ENCODE measurements at regions not wholly inside any gene's neighbourhood (a gene's known extent, or its start where the extent isn't known, plus 50 kb on each side); places are given as distances from the start of the nearest gene placed in this dataset.

DNA sequence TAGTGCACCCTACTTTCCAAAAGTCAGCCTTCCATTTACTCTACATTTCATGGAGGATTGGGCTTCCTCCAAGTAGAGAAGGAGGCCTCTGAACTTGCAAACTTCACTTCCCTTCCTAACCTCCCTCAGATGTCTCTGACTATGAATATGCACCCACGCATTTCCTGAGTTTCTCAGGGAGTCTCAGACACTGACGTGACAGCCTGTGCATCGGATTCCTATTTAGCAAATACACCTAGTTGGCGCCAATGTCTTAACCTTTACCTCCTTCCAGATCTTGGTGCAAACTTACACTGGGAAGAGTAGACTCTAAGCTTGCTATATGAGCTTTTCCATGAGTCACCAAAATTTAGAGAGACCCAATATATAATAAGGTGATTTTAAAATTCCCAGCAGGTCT lies 920.1 kb upstream of the AUTS2 start:
- Histone ChIP-seq H3K4me3 (ENCODE audit: insufficient read depth, low read depth, low read length) (no peak overlapping the region), H3K18ac (ENCODE audit: low read depth, low read length) (no peak overlapping the region), H2BK120ac (ENCODE audit: low read depth, low read length) (no peak overlapping the region), H3K36me3 (ENCODE audit: control insufficient read depth, insufficient read depth, low read length) (no peaks in the 10 kb centered on the region), H3K4ac (ENCODE audit: low read depth, low read length) (no peak overlapping the region), H3K14ac (replicated peaks; ENCODE audit: low read depth, low read length) (no peak overlapping the region), H4K5ac (ENCODE audit: low read depth, low read length) (no peak overlapping the region), H3K9me1 (ENCODE audit: insufficient read depth, low read length) (no peaks in the 10 kb centered on the region), H2BK5ac (ENCODE audit: low read depth, low read length, poor library complexity, severe bottlenecking) (no peak overlapping the region), H3K27me3 (ENCODE audit: control insufficient read depth, insufficient read depth, low read length) (no peaks in the 10 kb centered on the region), H4K20me1 (ENCODE audit: insufficient read depth, low read length) (no peaks in the 10 kb centered on the region), H3K56ac (ENCODE audit: extremely low read depth, insufficient read depth, low read length) (no peak overlapping the region), H4K8ac (ENCODE audit: low read depth in 2 of 2, low read length in 2 of 2) (no peak overlapping the region), H2BK15ac (ENCODE audit: low read depth, low read length) (no peak overlapping the region), H3K23ac (ENCODE audit: low read depth, low read length) (no peak overlapping the region), H2AFZ (replicated peaks; ENCODE audit: low read length, poor library complexity) (no peak overlapping the region), H3K9me3 (ENCODE audit: control insufficient read depth, insufficient read depth, low read length) (peaks cover 4% of the 10 kb centered on the region; the same call in 1 of the 2 replicates), H3K4me2 (ENCODE audit: low read depth, low read length) (no peak overlapping the region), H2AK5ac (ENCODE audit: low read depth, low read length) (no peak overlapping the region), H4K91ac (ENCODE audit: insufficient read depth, low read depth, low read length) (no peak overlapping the region), H2AK9ac (replicated peaks; ENCODE audit: low read depth, low read length, poor library complexity) (no peak overlapping the region), H3K4me1 (ENCODE audit: control insufficient read depth, insufficient read depth, low read length) (no peaks in the 10 kb centered on the region), H3K79me1 (ENCODE audit: low read depth in 1 of 2, low read length in 2 of 2) (no peaks in the 10 kb centered on the region), H2BK20ac (ENCODE audit: low read depth, low read length) (no peak overlapping the region), H3K9ac (ENCODE audit: low read depth, low read length) (no peak overlapping the region), H3K27ac (ENCODE audit: insufficient read depth, low read length) (no peak overlapping the region)
- dilution Hi-C loops (cut with HindIII; ENCODE audit: low sequenced_read_pairs, unreplicated experiment) (no loop called here), in situ Hi-C loops (cut with MboI; ENCODE audit: low sequenced_read_pairs) (no loop called here), intact Hi-C loops (cut with micrococcal nuclease) (no loop called here)
- BruUV-seq (replicated peaks) = no TSS peak
- ChIA-PET POLR2A (ENCODE audit: unreplicated experiment) (interaction anchor here (0.6 kb wide), 1 partner anchor 412 kb away, joined by 3 read pairs; no protein-coding TSS in a partner anchor), CTCF (no interaction called here)
- TF ChIP-seq FOS (IDR thresholded peaks at IDR 0.05; ENCODE audit: low read depth, low read length) (no peak), CEBPB (IDR thresholded peaks at IDR 0.05; ENCODE audit: low read depth, low read length) (no peak), MAFK (IDR thresholded peaks at IDR 0.05; ENCODE audit: low read depth, low read length) (no peak), NFE2L2 (IDR thresholded peaks at IDR 0.05; ENCODE audit: low read depth, low read length) (no peak), MAZ (IDR thresholded peaks at IDR 0.05; ENCODE audit: borderline replicate concordance, low read depth, low read length) (no peak)
- 80% methylated on average over 3 of the region's 4 CpGs; no CpG with 5 or more reads in 1 of the 2 experiments for WGBS, 2 experiments (ENCODE audit: extremely low coverage in 2 of 2, insufficient read length in 1 of 2)
- no peak for DNase-seq
- no peak for ATAC-seq (ENCODE audit: low read depth)

Data from IMR-90 (cell line).